SU-DHL-6 (cell line): ENCODE measurements at regions not wholly inside any gene's neighbourhood (a gene's known extent, or its start where the extent isn't known, plus 50 kb on each side); places are given as distances from the start of the nearest gene placed in this dataset.

Experiments
- H2AFZ ChIP-seq: fragments of 200-600 bp; sonication (generic); 2 replicates; pipeline ENCODE4 v1.6.1; 2014; ENCODE audit warnings: low read depth, mild to moderate bottlenecking, moderate library complexity, mixed read lengths, antibody characterized with exemption, low read length; ENCODE audit not compliant: severe bottlenecking
- H3F3A ChIP-seq: fragments of 200-600 bp; shearing (Covaris generic); 2 replicates; pipeline ENCODE4 v1.6.0; 2016; ENCODE audit warnings: antibody characterized with exemption, mild to moderate bottlenecking; ENCODE audit not compliant: insufficient read depth
- H3K27ac ChIP-seq: fragments of 200-600 bp; sonication (generic); 2 replicates; pipeline ENCODE4 v1.5.1; 2016; ENCODE audit warnings: low read depth, mild to moderate bottlenecking, low read length, moderate library complexity, mixed read lengths
- H3K27me3 ChIP-seq: fragments of 200-600 bp; sonication (generic), shearing (Covaris generic); 2 replicates; pipeline ENCODE4 v1.6.0; 2014; ENCODE audit warnings: mild to moderate bottlenecking, low read length
- H3K36me3 ChIP-seq: fragments of 200-600 bp; sonication (generic); 2 replicates; pipeline ENCODE4 v1.6.1; 2014; ENCODE audit warnings: mild to moderate bottlenecking, low read length, mixed read lengths
- H3K4me2 ChIP-seq: fragments of 300-600, 200-600 bp; shearing (Covaris generic), sonication (generic); 2 replicates; pipeline ENCODE4 v1.6.0; 2014; ENCODE audit warnings: low read length, low read depth, mild to moderate bottlenecking; ENCODE audit not compliant: poor library complexity, severe bottlenecking
- H3K4me3 ChIP-seq: fragments of 200-600 bp; sonication (generic); 2 replicates; pipeline ENCODE4 v1.5.1; 2014; ENCODE audit warnings: antibody characterized with exemption, low read length, mild to moderate bottlenecking, mixed read lengths; ENCODE audit not compliant: insufficient read depth, poor library complexity, severe bottlenecking
- H3K79me2 ChIP-seq: fragments of 200-600 bp; sonication (generic); 2 replicates; pipeline ENCODE4 v1.6.1; 2014; ENCODE audit warnings: mild to moderate bottlenecking, low read length, moderate library complexity; ENCODE audit not compliant: insufficient read depth
- H3K9ac ChIP-seq: fragments of 200-600 bp; sonication (generic); 2 replicates; pipeline ENCODE4 v1.7.0; 2014; ENCODE audit warnings: mild to moderate bottlenecking, low read length
- H3K9me2 ChIP-seq: fragments of 200-600 bp; sonication (generic); replicated peaks from 2 replicates; pipeline ENCODE4 v1.6.1; 2014; ENCODE audit warnings: low read length; ENCODE audit not compliant: insufficient read depth
- H3K9me3 ChIP-seq: fragments of 200-600 bp; sonication (generic); 2 replicates; pipeline ENCODE4 v1.6.1; 2014; ENCODE audit warnings: low read length, mixed read lengths; ENCODE audit not compliant: insufficient read depth
- H4K20me1 ChIP-seq: fragments of 200-600 bp; sonication (generic); 2 replicates; pipeline ENCODE4 v1.6.1; 2014; ENCODE audit warnings: low read depth, mild to moderate bottlenecking, antibody characterized with exemption, low read length, moderate library complexity, mixed read lengths
- EZH2phosphoT487 ChIP-seq: fragments of 200-600 bp; sonication (generic), shearing (Covaris generic); conservative IDR thresholded peaks from 2 replicates; pipeline ENCODE4 v1.6.1; 2018; ENCODE audit warnings: mild to moderate bottlenecking, antibody characterized with exemption, low read length, moderate library complexity, mixed read lengths
- TF ChIP-seq, protein P1 (sequence below): fragments of 200-600 bp; sonication (generic); IDR thresholded peaks from one replicate; pipeline ENCODE4 v1.5.1; 2017; ENCODE audit warnings: antibody characterized with exemption, mild to moderate bottlenecking, low read length, moderate library complexity; ENCODE audit not compliant: insufficient read depth, poor library complexity, severe bottlenecking

GRCh38 chr2:185299867-185300266, 438.7 kb upstream of the FSIP2 start:
- no peaks in the 10 kb centered on the region for H3K27me3 ChIP-seq
- no peak overlapping the region for H3K27ac ChIP-seq
- H3K4me3 ChIP-seq: no peak overlapping the region
- H3K4me2 ChIP-seq: no peak overlapping the region
- H3K9me3 ChIP-seq: no peaks in the 10 kb centered on the region
- no peak overlapping the region for H3K9ac ChIP-seq
- H3F3A ChIP-seq: no peaks in the 10 kb centered on the region
- no peaks in the 10 kb centered on the region for H4K20me1 ChIP-seq
- H2AFZ ChIP-seq: no peak overlapping the region
- no peaks in the 10 kb centered on the region for H3K36me3 ChIP-seq
- no peaks in the 10 kb centered on the region for H3K79me2 ChIP-seq
- no peaks in the 10 kb centered on the region for H3K9me2 ChIP-seq
- TF ChIP-seq, protein P1, sequence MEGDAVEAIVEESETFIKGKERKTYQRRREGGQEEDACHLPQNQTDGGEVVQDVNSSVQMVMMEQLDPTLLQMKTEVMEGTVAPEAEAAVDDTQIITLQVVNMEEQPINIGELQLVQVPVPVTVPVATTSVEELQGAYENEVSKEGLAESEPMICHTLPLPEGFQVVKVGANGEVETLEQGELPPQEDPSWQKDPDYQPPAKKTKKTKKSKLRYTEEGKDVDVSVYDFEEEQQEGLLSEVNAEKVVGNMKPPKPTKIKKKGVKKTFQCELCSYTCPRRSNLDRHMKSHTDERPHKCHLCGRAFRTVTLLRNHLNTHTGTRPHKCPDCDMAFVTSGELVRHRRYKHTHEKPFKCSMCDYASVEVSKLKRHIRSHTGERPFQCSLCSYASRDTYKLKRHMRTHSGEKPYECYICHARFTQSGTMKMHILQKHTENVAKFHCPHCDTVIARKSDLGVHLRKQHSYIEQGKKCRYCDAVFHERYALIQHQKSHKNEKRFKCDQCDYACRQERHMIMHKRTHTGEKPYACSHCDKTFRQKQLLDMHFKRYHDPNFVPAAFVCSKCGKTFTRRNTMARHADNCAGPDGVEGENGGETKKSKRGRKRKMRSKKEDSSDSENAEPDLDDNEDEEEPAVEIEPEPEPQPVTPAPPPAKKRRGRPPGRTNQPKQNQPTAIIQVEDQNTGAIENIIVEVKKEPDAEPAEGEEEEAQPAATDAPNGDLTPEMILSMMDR: no peak
- no peak for TF ChIP-seq EZH2phosphoT487

- Histone ChIP-seq H3K4me2 (no peak overlapping the region), H3K27ac (no peak overlapping the region), H3K36me3 (no peaks in the 10 kb centered on the region), H2AFZ (no peak overlapping the region), H3K4me3 (no peak overlapping the region), H3K79me2 (no peaks in the 10 kb centered on the region), H3K27me3 (no peaks in the 10 kb centered on the region), H3K9me3 (no peaks in the 10 kb centered on the region), H3K9me2 (no peaks in the 10 kb centered on the region), H3F3A (no peaks in the 10 kb centered on the region), H4K20me1 (no peaks in the 10 kb centered on the region), H3K9ac (no peak overlapping the region)
- no peak for TF ChIP-seq EZH2phosphoT487
- TF ChIP-seq, protein P1: no peak
These were observed 432.5 kb upstream of the FSIP2 start for GRCh38 chr2:185306119-185306518.

DNA sequence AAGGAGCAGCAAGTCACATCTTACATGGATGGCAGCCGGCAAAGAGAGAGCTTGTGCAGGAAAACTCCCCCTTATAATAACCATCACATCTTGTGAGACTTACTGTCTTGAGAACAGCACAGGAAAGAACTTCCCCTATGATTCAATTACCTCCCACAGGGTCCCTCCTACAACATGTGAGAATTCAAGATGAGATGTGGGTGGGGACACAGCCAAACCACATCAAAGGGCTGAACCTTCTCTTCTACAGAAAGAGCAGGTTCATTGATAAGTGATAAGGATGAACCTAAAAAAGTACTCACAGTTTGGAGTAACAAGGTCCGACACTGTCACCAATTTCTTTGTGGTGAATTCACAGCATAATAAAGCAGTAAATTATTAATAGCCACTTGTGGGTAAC, 422.2 kb upstream of the FSIP2 start:
- no peaks in the 10 kb centered on the region for H3K36me3 ChIP-seq
- H3K4me2 ChIP-seq: no peak overlapping the region
- no peaks in the 10 kb centered on the region for H4K20me1 ChIP-seq
- H3K27ac ChIP-seq: no peak overlapping the region
- TF ChIP-seq EZH2phosphoT487: no peak
- TF ChIP-seq, protein P1: no peak
- no peaks in the 10 kb centered on the region for H3K9me3 ChIP-seq
- H3K79me2 ChIP-seq: no peaks in the 10 kb centered on the region
- no peaks in the 10 kb centered on the region for H3K9me2 ChIP-seq
- H3K9ac ChIP-seq: no peak overlapping the region
- H2AFZ ChIP-seq: no peak overlapping the region
- no peak overlapping the region for H3K4me3 ChIP-seq
- no peaks in the 10 kb centered on the region for H3F3A ChIP-seq
- H3K27me3 ChIP-seq: no peaks in the 10 kb centered on the region

- Histone ChIP-seq H4K20me1 (no peaks in the 10 kb centered on the region), H3K4me2 (no peak overlapping the region), H3K4me3 (no peak overlapping the region), H3K9ac (no peak overlapping the region), H3K27me3 (no peaks in the 10 kb centered on the region), H3K27ac (no peak overlapping the region), H3K9me3 (no peaks in the 10 kb centered on the region), H3K36me3 (no peaks in the 10 kb centered on the region), H3F3A (no peaks in the 10 kb centered on the region), H2AFZ (no peak overlapping the region), H3K9me2 (no peaks in the 10 kb centered on the region), H3K79me2 (no peaks in the 10 kb centered on the region)
- TF ChIP-seq EZH2phosphoT487: no peak
- TF ChIP-seq, protein P1: no peak
These were observed 420.3 kb upstream of the FSIP2 start for GRCh38 chr2:185318271-185318724.
